K562 (cell line): ENCODE measurements at regions not wholly inside any gene's neighbourhood (a gene's known extent, or its start where the extent isn't known, plus 50 kb on each side); places are given as distances from the start of the nearest gene placed in this dataset.
A peak's percentile ranks its signal among the peaks of the same experiment; 100 is the strongest.

Experiments
- CBX1 ChIP-seq: sonication (generic); IDR thresholded peaks from 2 replicates; pipeline ENCODE4 v1.6.1; 2016; ENCODE audit warnings: antibody characterized with exemption, low read depth, mild to moderate bottlenecking
- CBX3 ChIP-seq, 2 experiments: IDR thresholded peaks; 1 replicate in 1 of 2; 2 replicates in 1 of 2; pipeline ENCODE4 v1.6.1; 2012; ENCODE audit warnings: inconsistent platforms in 2 of 2, low read length in 2 of 2, borderline replicate concordance in 1 of 2, control low read depth in 1 of 2
- DNMT1 ChIP-seq: fragments of 450-650 bp; IDR thresholded peaks from 2 replicates; pipeline ENCODE4 v1.6.1; 2016; ENCODE audit warnings: antibody characterized with exemption, mild to moderate bottlenecking
- RAD21 ChIP-seq, 2 experiments: fragments of 250-450 bp in 1 of 2; fragments of 450-650 bp in 1 of 2; sonication (Bioruptor Pico) in 1 of 2; formaldehyde crosslinking in 1 of 2; IDR thresholded peaks in 1 of 2; conservative IDR thresholded peaks in 1 of 2; 2 replicates each; pipeline versions ENCODE4 v1.4.0 to v1.8.0; 2020 to 2022; ENCODE audit warnings: mild to moderate bottlenecking in 2 of 2, moderate library complexity in 1 of 2
- TRIM24 ChIP-seq, 2 experiments: fragments of 450-650 bp; IDR thresholded peaks; 2 replicates each; pipeline ENCODE4 v1.6.1; 2016
- ZNF124 ChIP-seq: sonication (generic); formaldehyde crosslinking; IDR thresholded peaks from 2 replicates; pipeline ENCODE4 v1.8.1; 2022; ENCODE audit warnings: missing genetic modification reagents
- TF ChIP-seq, protein P1 (sequence below): fragments of 200-800 bp; sonication (Bioruptor generic); IDR thresholded peaks from 2 replicates; pipeline ENCODE4 v1.6.1; 2017; ENCODE audit warnings: missing genetic modification characterization, missing compliant biosample characterization
- TF ChIP-seq, protein P2 (sequence below): fragments of 450-650 bp; IDR thresholded peaks from 2 replicates; pipeline ENCODE4 v1.6.1; 2016; ENCODE audit warnings: antibody characterized with exemption
- TF ChIP-seq, protein P3 (sequence below): sonication (generic); formaldehyde crosslinking; IDR thresholded peaks from 2 replicates; pipeline ENCODE4 v1.8.1; 2023; ENCODE audit warnings: mild to moderate bottlenecking, missing genetic modification reagents

DNA sequence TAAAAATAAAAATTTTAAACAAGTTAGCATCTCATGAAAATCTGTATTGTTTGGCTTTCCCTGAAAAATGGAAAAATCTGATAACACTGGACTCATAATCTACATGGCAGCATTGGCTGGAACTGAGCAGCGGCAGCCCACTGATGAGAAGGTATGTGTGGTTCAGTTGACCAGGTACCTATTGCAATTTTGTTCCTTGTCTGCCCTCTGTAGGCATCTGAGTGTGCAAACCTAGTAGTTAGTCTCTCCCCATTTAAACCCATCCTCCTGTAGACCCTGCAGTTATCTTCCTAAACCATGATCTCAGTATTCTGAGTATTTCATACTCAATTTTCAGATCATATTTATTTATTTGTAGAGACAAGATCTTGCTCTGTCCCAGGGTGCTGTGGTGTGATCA, 59.4 kb upstream of the SERBP1 start (continued):
- TF ChIP-seq, protein P1, sequence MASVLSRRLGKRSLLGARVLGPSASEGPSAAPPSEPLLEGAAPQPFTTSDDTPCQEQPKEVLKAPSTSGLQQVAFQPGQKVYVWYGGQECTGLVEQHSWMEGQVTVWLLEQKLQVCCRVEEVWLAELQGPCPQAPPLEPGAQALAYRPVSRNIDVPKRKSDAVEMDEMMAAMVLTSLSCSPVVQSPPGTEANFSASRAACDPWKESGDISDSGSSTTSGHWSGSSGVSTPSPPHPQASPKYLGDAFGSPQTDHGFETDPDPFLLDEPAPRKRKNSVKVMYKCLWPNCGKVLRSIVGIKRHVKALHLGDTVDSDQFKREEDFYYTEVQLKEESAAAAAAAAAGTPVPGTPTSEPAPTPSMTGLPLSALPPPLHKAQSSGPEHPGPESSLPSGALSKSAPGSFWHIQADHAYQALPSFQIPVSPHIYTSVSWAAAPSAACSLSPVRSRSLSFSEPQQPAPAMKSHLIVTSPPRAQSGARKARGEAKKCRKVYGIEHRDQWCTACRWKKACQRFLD (CRISPR knock-in tag), result no peak
- TF ChIP-seq, protein P2, sequence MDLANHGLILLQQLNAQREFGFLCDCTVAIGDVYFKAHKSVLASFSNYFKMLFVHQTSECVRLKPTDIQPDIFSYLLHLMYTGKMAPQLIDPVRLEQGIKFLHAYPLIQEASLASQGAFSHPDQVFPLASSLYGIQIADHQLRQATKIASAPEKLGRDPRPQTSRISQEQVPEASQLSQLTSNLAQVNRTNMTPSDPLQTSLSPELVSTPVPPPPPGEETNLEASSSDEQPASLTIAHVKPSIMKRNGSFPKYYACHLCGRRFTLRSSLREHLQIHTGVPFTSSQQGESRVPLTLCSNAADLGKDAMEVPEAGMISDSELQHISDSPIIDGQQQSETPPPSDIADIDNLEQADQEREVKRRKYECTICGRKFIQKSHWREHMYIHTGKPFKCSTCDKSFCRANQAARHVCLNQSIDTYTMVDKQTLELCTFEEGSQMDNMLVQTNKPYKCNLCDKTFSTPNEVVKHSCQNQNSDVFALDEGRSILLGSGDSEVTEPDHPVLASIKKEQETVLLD, result no peak
- TF ChIP-seq DNMT1 (no peak), RAD21 (CRISPR knock-in tag; conservative IDR thresholded peaks at IDR 0.05 in 1 of 2, IDR thresholded peaks at IDR 0.05 in 1 of 2) (peak; percentile 55 to 89), CBX1 (no peak), CBX3 (IDR thresholded peaks at IDR 0.05; ENCODE audit: borderline replicate concordance in 1 of 2, low read length in 2 of 2) (no peak), TRIM24 (IDR thresholded peaks at IDR 0.05) (no peak), ZNF124 (no peak)
- TF ChIP-seq, protein P3, sequence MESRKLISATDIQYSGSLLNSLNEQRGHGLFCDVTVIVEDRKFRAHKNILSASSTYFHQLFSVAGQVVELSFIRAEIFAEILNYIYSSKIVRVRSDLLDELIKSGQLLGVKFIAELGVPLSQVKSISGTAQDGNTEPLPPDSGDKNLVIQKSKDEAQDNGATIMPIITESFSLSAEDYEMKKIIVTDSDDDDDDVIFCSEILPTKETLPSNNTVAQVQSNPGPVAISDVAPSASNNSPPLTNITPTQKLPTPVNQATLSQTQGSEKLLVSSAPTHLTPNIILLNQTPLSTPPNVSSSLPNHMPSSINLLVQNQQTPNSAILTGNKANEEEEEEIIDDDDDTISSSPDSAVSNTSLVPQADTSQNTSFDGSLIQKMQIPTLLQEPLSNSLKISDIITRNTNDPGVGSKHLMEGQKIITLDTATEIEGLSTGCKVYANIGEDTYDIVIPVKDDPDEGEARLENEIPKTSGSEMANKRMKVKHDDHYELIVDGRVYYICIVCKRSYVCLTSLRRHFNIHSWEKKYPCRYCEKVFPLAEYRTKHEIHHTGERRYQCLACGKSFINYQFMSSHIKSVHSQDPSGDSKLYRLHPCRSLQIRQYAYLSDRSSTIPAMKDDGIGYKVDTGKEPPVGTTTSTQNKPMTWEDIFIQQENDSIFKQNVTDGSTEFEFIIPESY, result no peak
